Thoracic aorta (tissue), 2 donors: ENCODE measurements at regions not wholly inside any gene's neighbourhood (a gene's known extent, or its start where the extent isn't known, plus 50 kb on each side); places are given as distances from the start of the nearest gene placed in this dataset.
"Not testable (repeated sequence)": the region's sequence is repeated elsewhere in the genome, so short reads cannot be mapped to it uniquely, and the experiment has no call there.

ENCODE experiments used
- ATAC-seq: fragments of 150-250 bp; one replicate; pipeline ENCODE4 v1.8.0; 2017; ENCODE audit warnings: low read depth; ENCODE audit not compliant: insufficient number of reproducible peaks, low FRiP score
- DNase-seq: peaks from one replicate; pipeline ENCODE4 v3.0.0-alpha.2; 2020; ENCODE audit warnings: low spot score
- H3K27ac ChIP-seq, 2 donors: fragments of 200-600 bp; sonication (generic); 1 replicate in 1 of 2; 2 replicates in 1 of 2; pipeline ENCODE4 v1.5.1; 2016; ENCODE audit warnings: mild to moderate bottlenecking in 2 of 2, moderate library complexity in 2 of 2
- H3K27me3 ChIP-seq: fragments of 200-600 bp; sonication (generic); replicated peaks from 2 replicates; pipeline ENCODE4 v1.6.0; 2016; ENCODE audit warnings: mild to moderate bottlenecking; ENCODE audit not compliant: insufficient read depth
- H3K36me3 ChIP-seq: fragments of 200-600 bp; sonication (generic); one replicate; pipeline ENCODE4 v1.5.1; 2016
- H3K4me1 ChIP-seq, 2 donors: fragments of 200-600 bp; sonication (generic); 1 replicate in 1 of 2; 2 replicates in 1 of 2; pipeline versions ENCODE4 v1.5.1 to v1.6.0; 2016; ENCODE audit warnings: low read depth in 2 of 2, mild to moderate bottlenecking in 1 of 2; ENCODE audit not compliant: control insufficient read depth in 1 of 2
- H3K4me3 ChIP-seq: fragments of 200-600 bp; sonication (generic); 2 replicates; pipeline ENCODE4 v1.5.1; 2016; ENCODE audit warnings: mild to moderate bottlenecking
- H3K9me3 ChIP-seq: fragments of 200-600 bp; sonication (generic); 2 replicates; pipeline ENCODE4 v1.5.1; 2016
- TF ChIP-seq, protein P1 (sequence below): fragments of 200-600 bp; sonication (generic); IDR thresholded peaks from one replicate; pipeline ENCODE4 v1.5.1; 2019; ENCODE audit warnings: antibody characterized with exemption

- Histone ChIP-seq H3K27ac (no peak overlapping the region), H3K9me3 (no peaks in the 10 kb centered on the region), H3K4me3 (no peak overlapping the region), H3K36me3 (no peaks in the 10 kb centered on the region), H3K4me1 (no peaks in the 10 kb centered on the region), H3K27me3 (no peaks in the 10 kb centered on the region)
- no peak for ATAC-seq
- TF ChIP-seq, protein P1, sequence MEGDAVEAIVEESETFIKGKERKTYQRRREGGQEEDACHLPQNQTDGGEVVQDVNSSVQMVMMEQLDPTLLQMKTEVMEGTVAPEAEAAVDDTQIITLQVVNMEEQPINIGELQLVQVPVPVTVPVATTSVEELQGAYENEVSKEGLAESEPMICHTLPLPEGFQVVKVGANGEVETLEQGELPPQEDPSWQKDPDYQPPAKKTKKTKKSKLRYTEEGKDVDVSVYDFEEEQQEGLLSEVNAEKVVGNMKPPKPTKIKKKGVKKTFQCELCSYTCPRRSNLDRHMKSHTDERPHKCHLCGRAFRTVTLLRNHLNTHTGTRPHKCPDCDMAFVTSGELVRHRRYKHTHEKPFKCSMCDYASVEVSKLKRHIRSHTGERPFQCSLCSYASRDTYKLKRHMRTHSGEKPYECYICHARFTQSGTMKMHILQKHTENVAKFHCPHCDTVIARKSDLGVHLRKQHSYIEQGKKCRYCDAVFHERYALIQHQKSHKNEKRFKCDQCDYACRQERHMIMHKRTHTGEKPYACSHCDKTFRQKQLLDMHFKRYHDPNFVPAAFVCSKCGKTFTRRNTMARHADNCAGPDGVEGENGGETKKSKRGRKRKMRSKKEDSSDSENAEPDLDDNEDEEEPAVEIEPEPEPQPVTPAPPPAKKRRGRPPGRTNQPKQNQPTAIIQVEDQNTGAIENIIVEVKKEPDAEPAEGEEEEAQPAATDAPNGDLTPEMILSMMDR = no peak
- no peak for DNase-seq
These were observed 692.4 kb downstream of the C6orf118 start for GRCh38 chr6:164616917-164617524.

- H3K27ac ChIP-seq = no peak overlapping the region
- H3K27me3 ChIP-seq = no peaks in the 10 kb centered on the region
- no peak overlapping the region for H3K4me3 ChIP-seq
- H3K9me3 ChIP-seq = no peaks in the 10 kb centered on the region
- no peaks in the 10 kb centered on the region for H3K36me3 ChIP-seq
- DNase-seq = no peak
- no peak for ATAC-seq
- TF ChIP-seq, protein P1 = no peak
- H3K4me1 ChIP-seq = no peaks in the 10 kb centered on the region
These were observed 696.7 kb downstream of the C6orf118 start for GRCh38 chr6:164612751-164613150.

GRCh38 chr6:164610859-164611258 is 698.5 kb downstream of the C6orf118 start:
- DNase-seq, H3K36me3 ChIP-seq, ATAC-seq, H3K9me3 ChIP-seq, H3K27ac ChIP-seq, H3K4me1 ChIP-seq, H3K27me3 ChIP-seq, H3K4me3 ChIP-seq: not testable (repeated sequence)

- not testable (repeated sequence) for ATAC-seq, H3K27ac ChIP-seq, H3K4me1 ChIP-seq, H3K4me3 ChIP-seq, H3K9me3 ChIP-seq, H3K27me3 ChIP-seq, H3K36me3 ChIP-seq, DNase-seq
These were observed 707.0 kb downstream of the C6orf118 start for GRCh38 chr6:164602415-164602814.

DNA sequence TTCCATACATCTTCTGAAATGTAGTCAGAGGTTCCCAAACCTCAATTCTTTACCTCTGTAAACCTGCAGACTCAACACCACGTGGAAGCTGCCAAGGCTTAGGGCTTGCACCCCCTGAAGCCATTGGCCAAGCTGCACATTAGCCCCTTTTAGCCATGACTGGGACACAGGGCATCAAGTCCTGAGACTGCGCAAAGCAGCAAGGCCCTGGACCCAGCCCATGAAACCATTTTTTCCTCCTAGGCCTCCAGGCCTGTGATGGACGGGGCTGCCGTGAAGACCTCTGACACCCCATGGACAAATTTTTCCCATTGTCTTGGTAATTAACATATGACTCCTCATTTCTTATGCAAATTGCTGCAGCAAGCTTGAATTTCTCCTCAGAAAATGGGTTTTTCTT is 727.8 kb downstream of the C6orf118 start:
- no peak overlapping the region for H3K4me3 ChIP-seq
- ATAC-seq (no peak), DNase-seq (no peak)
- TF ChIP-seq, protein P1 = no peak
- no peak overlapping the region for H3K27ac ChIP-seq
- H3K4me1 ChIP-seq = no peaks in the 10 kb centered on the region
- no peaks in the 10 kb centered on the region for H3K27me3 ChIP-seq
- no peaks in the 10 kb centered on the region for H3K9me3 ChIP-seq
- no peaks in the 10 kb centered on the region for H3K36me3 ChIP-seq

DNA sequence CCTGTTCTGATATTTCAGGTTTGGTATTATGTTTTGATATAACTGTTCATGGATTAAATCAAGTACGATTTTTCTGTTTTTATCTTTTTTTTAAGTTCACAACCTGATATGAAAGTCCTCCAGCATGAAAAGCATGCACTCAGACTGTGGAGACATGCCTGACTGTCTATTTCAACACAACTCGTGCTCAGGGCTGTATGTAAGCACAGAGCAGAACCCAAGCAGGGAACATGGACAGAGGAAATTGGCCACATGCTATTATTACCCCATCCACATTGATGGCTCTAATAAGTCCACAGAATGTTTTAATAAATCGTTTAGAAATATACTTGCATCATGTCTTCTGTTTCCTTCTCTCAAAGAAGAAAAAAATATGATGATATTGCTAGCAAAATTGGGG is 730.4 kb downstream of the C6orf118 start:
- no peak for ATAC-seq
- no peaks in the 10 kb centered on the region for H3K27me3 ChIP-seq
- no peaks in the 10 kb centered on the region for H3K9me3 ChIP-seq
- H3K27ac ChIP-seq = no peak overlapping the region
- DNase-seq = no peak
- H3K4me3 ChIP-seq = no peak overlapping the region
- H3K36me3 ChIP-seq = no peaks in the 10 kb centered on the region
- TF ChIP-seq, protein P1 = no peak
- H3K4me1 ChIP-seq = no peaks in the 10 kb centered on the region
